Activated CD8-positive, alpha-beta T cell treated with anti-CD3 and anti-CD28 coated beads, Interleukin-2, amount 10 ng/mL, durations not matched to agents 7 days and 5 days (primary cell): ENCODE measurements at regions not wholly inside any gene's neighbourhood (a gene's known extent, or its start where the extent isn't known, plus 50 kb on each side); places are given as distances from the start of the nearest gene placed in this dataset.

Experiments
- ATAC-seq: fragments of 150-1000 bp; cut with Tn5 transposase; one replicate; pipeline ENCODE4 v1.10.0; 2021; ENCODE audit warnings: moderate library complexity
- CTCF ChIA-PET: fragments of 350-600 bp; sonication (Branson Sonifier 250); formaldehyde crosslinking; loops from one replicate; lab custom pipeline; 2021; ENCODE audit warnings: antibody characterized with exemption; lab: Charles Lee
- POLR2A ChIA-PET: fragments of 350-600 bp; sonication (Branson Sonifier 250); formaldehyde crosslinking; loops from one replicate; lab custom pipeline; 2021; ENCODE audit warnings: antibody characterized with exemption; lab: Charles Lee
- DNase-seq: peaks from one replicate; pipeline ENCODE4 v3.0.0-alpha.2; 2020
- H3K27ac Mint-ChIP-seq: one replicate; pipeline ENCODE4 v1.8.0; 2021; ENCODE audit warnings: mild to moderate bottlenecking, mixed read lengths
- H3K27me3 Mint-ChIP-seq: one replicate; pipeline ENCODE4 v1.8.0; 2021; ENCODE audit warnings: low read depth, mixed read lengths
- H3K36me3 Mint-ChIP-seq: one replicate; pipeline ENCODE4 v1.8.0; 2021; ENCODE audit warnings: low read depth, mixed read lengths
- H3K4me1 Mint-ChIP-seq: one replicate; pipeline ENCODE4 v1.8.0; 2021; ENCODE audit warnings: low read depth, mixed read lengths
- H3K4me3 Mint-ChIP-seq: one replicate; pipeline ENCODE4 v1.8.0; 2021; ENCODE audit warnings: mild to moderate bottlenecking, mixed read lengths
- H3K9me3 Mint-ChIP-seq: one replicate; pipeline ENCODE4 v1.8.0; 2022; ENCODE audit warnings: mixed read lengths; ENCODE audit not compliant: insufficient read depth

DNA sequence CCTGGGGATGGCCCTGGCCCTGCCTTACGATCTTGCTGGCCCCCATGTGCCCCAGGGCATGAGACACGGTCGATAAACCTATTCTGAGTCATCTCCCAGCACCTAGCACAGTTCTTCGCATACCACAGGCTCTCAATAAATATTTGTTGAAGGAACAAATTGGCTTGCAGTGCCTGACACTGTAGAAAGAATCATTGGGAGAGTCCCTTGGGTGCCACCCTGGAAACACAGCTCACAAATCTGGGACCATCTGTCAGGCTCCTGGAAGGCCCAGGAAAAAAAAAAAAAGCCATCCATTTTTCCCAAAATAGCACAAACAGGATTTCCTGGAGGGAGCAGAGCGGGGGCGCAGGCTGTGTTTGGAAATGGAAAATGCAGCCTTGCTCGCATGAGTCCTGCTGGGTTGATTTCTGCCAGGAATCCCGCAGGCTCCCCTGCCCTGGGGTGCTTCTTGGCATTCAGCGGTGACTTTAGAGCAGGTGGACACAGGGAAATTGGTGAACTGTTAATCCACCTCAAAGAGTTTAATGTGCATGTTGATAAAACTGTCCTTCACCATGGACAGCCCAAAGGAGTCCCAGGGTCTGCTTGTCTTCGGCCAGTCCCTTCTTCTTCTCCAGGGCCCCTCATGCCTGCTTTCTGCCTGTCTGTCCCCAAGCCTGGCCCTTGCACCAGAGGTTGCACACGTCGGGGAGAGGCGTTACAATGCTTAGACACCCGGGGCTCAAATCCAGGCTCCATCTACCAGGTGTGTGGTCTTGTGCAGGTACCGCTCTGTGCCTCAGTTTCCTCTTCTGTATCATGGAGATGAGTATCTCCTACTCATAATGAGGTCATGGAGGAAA, 106.1 kb upstream of the RFLNA start:
- CTCF ChIA-PET, result no interaction called here
- Mint-ChIP-seq H3K4me1 (peaks cover 18% of the 10 kb centered on the region), H3K27ac (no peak overlapping the region), H3K9me3 (no peaks in the 10 kb centered on the region), H3K4me3 (no peak overlapping the region), H3K27me3 (peaks cover 2% of the 10 kb centered on the region), H3K36me3 (no peaks in the 10 kb centered on the region)
- no peak for ATAC-seq
- DNase-seq, result no peak
- POLR2A ChIA-PET, result no interaction called here

DNA sequence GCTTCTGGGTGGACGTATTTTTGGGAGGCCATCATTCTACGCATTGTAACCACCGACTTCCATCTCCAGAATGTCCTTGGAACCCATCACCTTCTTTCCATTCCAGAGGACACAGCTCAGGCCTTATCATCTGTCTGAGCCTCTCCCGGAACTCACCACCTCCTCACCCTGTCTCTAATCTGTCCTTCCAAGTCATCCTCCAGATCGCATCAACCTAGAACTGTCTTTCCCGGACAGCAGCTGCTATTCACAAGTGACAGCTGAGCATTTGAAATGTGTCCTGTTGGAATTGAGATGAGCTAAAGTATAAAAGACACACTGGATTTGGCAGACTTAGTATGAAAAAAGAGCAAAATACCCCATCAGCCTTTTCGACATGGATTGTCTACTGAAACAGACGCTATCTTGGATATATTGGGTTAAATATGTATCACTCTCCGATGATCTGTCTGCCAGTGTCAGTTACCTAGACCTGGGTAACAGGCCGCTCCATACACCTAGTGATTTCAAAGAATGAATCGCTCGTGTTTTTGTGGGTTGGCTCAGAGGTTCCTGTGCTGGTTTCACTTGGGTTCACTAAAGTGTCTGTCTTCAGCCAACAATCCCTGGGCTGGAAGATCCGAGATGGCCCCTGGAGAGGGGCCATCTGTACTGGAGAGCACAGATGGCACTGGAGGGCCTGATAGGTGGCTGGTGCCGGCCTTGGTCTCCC, 104.4 kb upstream of the RFLNA start:
- DNase-seq, result no peak
- CTCF ChIA-PET, result no interaction called here

DNA sequence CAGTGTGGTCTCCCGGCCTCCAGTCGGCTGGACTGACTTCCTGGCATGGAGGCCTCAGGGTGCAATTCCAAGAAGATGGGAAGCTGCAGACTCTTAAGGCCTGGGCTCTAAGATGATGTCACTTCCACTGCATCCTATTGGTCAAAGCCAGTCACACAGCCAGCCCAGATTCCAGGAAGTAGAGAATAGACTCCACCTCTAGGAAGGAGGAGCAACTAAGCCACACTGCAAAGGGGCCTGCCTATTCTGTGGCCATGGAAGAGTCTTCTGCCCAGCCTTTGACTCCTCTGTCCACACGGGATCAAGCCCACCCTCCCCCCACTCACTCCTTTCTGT, 103.9 kb upstream of the RFLNA start:
- POLR2A ChIA-PET, result no interaction called here
- no peaks in the 10 kb centered on the region for H3K36me3 Mint-ChIP-seq

More for the DNA sequence above, 104.4 kb upstream of the RFLNA start:
- no peaks in the 10 kb centered on the region for H3K36me3 Mint-ChIP-seq
- peaks cover 18% of the 10 kb centered on the region for H3K4me1 Mint-ChIP-seq
- H3K4me3 Mint-ChIP-seq, result no peak overlapping the region
- no peaks in the 10 kb centered on the region for H3K9me3 Mint-ChIP-seq
- H3K27me3 Mint-ChIP-seq, result peaks cover 2% of the 10 kb centered on the region
- peak; percentile 38 for ATAC-seq
- peak overlapping the region; percentile 2 for H3K27ac Mint-ChIP-seq
- POLR2A ChIA-PET, result no interaction called here

DNA sequence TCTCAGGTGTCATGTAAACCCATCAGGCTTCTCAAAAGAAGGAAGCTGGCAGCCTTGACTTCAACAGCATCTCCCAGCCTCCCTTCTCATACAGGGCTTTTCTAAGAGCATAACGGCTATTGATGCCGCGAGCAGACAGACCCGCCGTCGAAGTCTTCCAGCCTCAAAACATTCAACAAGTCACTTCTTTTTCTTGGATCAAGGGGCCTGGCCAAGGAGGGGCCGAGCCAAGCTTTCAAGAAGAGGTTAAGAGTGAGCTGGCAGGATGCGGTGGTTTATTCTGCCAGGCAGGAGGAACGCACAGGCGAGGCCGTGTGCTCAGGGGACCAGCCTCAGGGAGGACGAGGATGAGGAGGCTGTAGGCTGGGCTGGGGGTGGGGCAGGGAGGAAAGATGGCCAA, 102.9 kb upstream of the RFLNA start:
- CTCF ChIA-PET, result no interaction called here
- H3K36me3 Mint-ChIP-seq, result no peaks in the 10 kb centered on the region
- H3K4me3 Mint-ChIP-seq, result no peak overlapping the region
- POLR2A ChIA-PET, result no interaction called here
- DNase-seq (no peak), ATAC-seq (no peak)
- H3K27ac Mint-ChIP-seq, result no peak overlapping the region
- H3K9me3 Mint-ChIP-seq, result no peaks in the 10 kb centered on the region
- H3K4me1 Mint-ChIP-seq, result peaks cover 18% of the 10 kb centered on the region
- peaks cover 2% of the 10 kb centered on the region for H3K27me3 Mint-ChIP-seq

More for the DNA sequence above, 103.9 kb upstream of the RFLNA start:
- ATAC-seq (peak; percentile 79), DNase-seq (peak; percentile 37)
- H3K9me3 Mint-ChIP-seq, result no peaks in the 10 kb centered on the region
- H3K27ac Mint-ChIP-seq, result peak overlapping the region; percentile 19
- H3K4me1 Mint-ChIP-seq, result peaks cover 18% of the 10 kb centered on the region
- CTCF ChIA-PET, result no interaction called here
- peaks cover 2% of the 10 kb centered on the region for H3K27me3 Mint-ChIP-seq
- H3K4me3 Mint-ChIP-seq, result no peak overlapping the region

DNA sequence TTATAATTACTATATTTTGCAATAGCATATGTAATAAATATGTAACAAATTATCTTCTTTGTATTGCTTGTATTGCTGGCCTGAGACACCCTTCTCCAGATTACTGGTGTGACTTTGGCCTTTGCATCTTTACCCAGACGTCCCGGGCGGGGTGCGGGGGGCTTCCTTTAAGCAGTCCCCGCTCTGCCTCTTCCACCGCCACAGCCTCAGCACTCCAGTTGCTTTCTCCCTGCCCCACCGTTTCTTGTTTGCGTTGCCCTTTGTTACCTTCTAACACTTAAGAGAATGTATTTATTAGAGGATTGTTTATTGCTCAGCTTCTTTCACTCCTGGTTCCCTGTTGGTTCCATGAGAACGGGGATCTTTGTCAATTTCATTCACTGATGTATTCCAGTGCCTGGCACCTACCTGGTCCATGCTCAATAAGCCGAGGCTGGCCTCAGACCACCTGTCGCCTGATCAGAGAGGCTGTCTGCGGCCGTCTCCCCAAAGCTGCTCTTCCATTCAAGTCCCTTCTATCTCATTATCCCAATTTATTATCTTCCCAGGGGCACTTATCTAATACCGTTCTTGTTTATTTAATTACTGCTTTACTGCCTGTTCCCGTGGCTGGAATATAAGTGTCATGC, 100.5 kb upstream of the RFLNA start:
- POLR2A ChIA-PET, result no interaction called here
- Mint-ChIP-seq H3K27me3 (peaks cover 2% of the 10 kb centered on the region), H3K9me3 (no peaks in the 10 kb centered on the region), H3K36me3 (no peaks in the 10 kb centered on the region), H3K4me1 (peaks cover 18% of the 10 kb centered on the region), H3K4me3 (no peak overlapping the region), H3K27ac (no peak overlapping the region)
- DNase-seq, result no peak
- ATAC-seq, result no peak
- CTCF ChIA-PET, result no interaction called here

DNA sequence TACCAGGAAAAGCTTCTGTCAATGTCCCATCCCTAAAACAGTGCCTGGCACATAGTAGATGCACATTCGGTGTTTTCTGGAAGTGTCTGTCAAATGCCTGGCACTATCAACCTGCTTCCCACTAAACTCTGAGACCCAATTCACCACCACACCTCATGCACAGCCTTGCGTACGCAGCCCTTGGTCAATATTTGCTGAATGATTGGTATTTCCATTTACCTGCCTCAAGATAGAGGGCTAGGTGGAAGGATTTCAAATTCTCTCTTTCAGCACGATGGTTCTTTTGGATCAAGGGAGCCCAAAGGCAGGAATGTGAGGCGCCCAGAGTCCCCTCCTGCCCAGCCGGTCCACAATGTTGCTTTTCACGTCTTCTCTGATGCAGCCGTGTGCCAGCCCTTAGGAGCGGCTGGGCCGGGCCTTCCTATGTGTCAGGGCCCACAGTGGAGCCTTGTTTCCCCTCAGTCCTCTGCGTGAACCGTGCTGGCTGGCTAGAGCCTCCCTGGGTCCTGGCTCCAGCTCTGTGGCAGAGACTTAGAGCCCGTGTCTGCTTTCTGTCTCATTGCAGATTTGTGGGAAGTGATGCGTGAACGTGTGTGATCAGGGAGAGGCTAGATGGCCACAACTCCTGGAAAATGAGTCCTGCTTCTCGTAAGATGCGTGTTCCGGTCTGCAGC, 99.9 kb upstream of the RFLNA start:
- Mint-ChIP-seq H3K36me3 (no peaks in the 10 kb centered on the region), H3K4me1 (peaks cover 18% of the 10 kb centered on the region), H3K4me3 (no peak overlapping the region), H3K27ac (no peak overlapping the region), H3K9me3 (no peaks in the 10 kb centered on the region), H3K27me3 (peaks cover 4% of the 10 kb centered on the region)
- no peak for ATAC-seq
- no peak for DNase-seq
- ChIA-PET CTCF (no interaction called here), POLR2A (no interaction called here)

DNA sequence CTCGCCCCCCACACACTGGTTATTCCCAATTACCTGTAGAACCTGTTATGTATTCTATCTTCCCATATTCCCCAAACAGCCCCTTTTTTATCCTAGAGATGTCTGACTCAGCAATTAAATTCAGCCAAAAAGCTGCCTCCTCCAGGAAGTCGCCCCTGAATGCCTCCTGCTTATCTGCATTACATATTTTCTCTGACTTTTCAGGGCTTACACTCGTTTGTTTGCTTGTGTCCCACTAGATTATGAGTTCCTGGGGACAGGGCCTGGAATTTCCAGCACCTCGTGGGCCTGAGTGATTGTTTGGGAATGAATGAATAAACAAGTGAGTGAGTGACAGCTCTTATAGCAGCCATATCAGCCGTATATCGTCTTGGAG, 99.3 kb upstream of the RFLNA start:
- Mint-ChIP-seq H3K27me3 (peaks cover 6% of the 10 kb centered on the region), H3K27ac (no peak overlapping the region), H3K9me3 (no peaks in the 10 kb centered on the region), H3K4me1 (peaks cover 12% of the 10 kb centered on the region), H3K4me3 (no peak overlapping the region), H3K36me3 (no peaks in the 10 kb centered on the region)
- ChIA-PET CTCF (no interaction called here), POLR2A (no interaction called here)
- ATAC-seq, result no peak
- no peak for DNase-seq

DNA sequence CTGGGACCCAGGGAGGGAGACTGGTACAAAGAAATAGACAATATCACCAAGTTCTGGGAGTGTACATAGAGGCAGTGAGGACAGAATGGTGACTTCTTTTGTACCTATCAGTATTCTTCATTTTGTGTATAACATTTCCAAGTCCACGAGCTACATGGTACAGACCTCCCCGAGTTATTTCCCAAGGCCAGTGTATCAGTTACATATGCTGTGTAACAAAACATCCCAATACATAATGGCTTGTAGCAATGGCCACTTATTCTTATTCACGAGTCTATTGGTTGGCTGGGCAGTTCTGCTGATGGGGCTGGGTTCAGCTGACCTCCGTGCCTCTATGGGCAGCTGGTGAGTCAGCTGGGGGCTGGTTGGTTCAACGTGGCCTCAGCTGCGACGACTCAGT, 98.7 kb upstream of the RFLNA start:
- Mint-ChIP-seq H3K27me3 (peaks cover 7% of the 10 kb centered on the region), H3K4me3 (no peak overlapping the region), H3K36me3 (no peaks in the 10 kb centered on the region), H3K9me3 (no peaks in the 10 kb centered on the region), H3K4me1 (peaks cover 6% of the 10 kb centered on the region), H3K27ac (no peak overlapping the region)
- ATAC-seq (no peak), DNase-seq (no peak)
- ChIA-PET CTCF (interaction anchor here (1.5 kb wide), 1 partner anchor 710 kb away, joined by 4 read pairs; no protein-coding TSS in a partner anchor), POLR2A (interaction anchor here (1.2 kb wide), 1 partner anchor 565 kb away, joined by 3 read pairs; no protein-coding TSS in a partner anchor)

DNA sequence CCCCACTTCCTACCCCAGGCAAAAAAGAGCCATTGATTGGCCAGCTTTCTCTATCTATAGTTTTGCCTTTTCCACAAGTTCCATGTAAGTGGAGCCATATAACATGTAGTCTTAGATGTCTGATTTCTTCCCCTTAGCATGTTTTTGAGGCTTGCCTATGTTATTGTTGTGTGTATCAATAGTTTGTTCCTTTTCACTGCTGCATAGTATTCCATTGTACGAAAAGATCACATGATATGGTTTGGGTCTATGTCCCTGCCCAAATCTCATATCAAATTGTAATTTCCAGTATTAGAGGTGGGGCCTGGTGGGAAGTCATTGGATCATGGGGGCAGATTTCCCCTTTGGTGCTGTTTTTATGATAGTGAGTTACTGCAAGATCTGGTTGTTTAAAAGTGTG, 93.6 kb upstream of the RFLNA start:
- H3K27me3 Mint-ChIP-seq, result peaks cover 8% of the 10 kb centered on the region
- no peaks in the 10 kb centered on the region for H3K36me3 Mint-ChIP-seq
- ChIA-PET POLR2A (no interaction called here), CTCF (no interaction called here)
- no peaks in the 10 kb centered on the region for H3K4me1 Mint-ChIP-seq
- ATAC-seq (no peak), DNase-seq (no peak)
- no peak overlapping the region for H3K4me3 Mint-ChIP-seq
- H3K9me3 Mint-ChIP-seq, result no peaks in the 10 kb centered on the region
- H3K27ac Mint-ChIP-seq, result no peak overlapping the region

DNA sequence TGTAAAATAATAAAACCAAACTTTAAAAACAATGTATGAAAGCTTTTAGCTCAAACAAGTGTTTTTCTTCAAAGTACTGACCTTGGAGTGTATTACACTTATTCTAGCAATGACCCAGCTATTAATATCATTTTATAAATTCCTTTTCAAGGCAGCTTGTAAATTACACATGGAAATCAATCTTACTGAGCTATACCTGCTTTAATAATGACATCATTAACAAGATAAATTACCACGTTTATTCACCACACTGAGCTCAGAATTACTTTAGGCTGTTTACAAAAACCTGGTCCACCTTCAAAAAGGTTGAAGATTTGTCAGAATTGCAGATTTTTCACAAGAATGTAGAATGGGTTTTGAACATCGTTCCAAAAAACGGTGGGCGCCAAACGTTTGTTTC, 91.7 kb upstream of the RFLNA start:
- ChIA-PET POLR2A (no interaction called here), CTCF (interaction anchor here (0.7 kb wide), 1 partner anchor 14 kb away, joined by 3 read pairs; no protein-coding TSS in a partner anchor)
- H3K4me3 Mint-ChIP-seq, result no peak overlapping the region

DNA sequence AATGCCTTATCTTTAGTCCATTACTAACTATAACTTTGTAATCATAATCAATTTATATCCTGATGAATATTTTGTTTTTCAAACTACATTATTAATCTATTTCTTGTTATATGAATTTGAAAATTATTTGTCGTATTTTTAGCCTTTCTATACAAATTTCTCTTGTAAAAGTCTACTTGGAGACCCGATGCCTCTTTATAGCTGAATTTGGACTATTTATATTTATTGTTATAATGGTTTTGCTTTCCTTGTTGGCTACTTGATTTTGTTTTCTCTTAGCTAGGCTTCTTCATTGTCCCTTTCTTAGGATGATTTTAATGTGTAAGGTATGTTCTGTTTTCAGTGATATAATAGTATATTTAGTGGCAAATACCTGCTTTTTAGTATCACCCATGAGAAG, 89.5 kb upstream of the RFLNA start:
- H3K36me3 Mint-ChIP-seq, result no peaks in the 10 kb centered on the region
- H3K27me3 Mint-ChIP-seq, result peaks cover 13% of the 10 kb centered on the region
- POLR2A ChIA-PET, result no interaction called here
- no peak overlapping the region for H3K4me3 Mint-ChIP-seq
- no peak for ATAC-seq
- CTCF ChIA-PET, result no interaction called here
- no peak overlapping the region for H3K27ac Mint-ChIP-seq
- DNase-seq, result no peak
- H3K4me1 Mint-ChIP-seq, result no peaks in the 10 kb centered on the region
- H3K9me3 Mint-ChIP-seq, result no peaks in the 10 kb centered on the region

More for the DNA sequence above, 91.7 kb upstream of the RFLNA start:
- DNase-seq (no peak), ATAC-seq (no peak)
- peaks cover 15% of the 10 kb centered on the region for H3K27me3 Mint-ChIP-seq
- H3K36me3 Mint-ChIP-seq, result no peaks in the 10 kb centered on the region
- H3K4me1 Mint-ChIP-seq, result no peaks in the 10 kb centered on the region
- no peaks in the 10 kb centered on the region for H3K9me3 Mint-ChIP-seq
- no peak overlapping the region for H3K27ac Mint-ChIP-seq
